CD4-positive, alpha-beta memory T cell (primary cell): ENCODE measurements at regions not wholly inside any gene's neighbourhood (a gene's known extent, or its start where the extent isn't known, plus 50 kb on each side); places are given as distances from the start of the nearest gene placed in this dataset.

ENCODE experiments used
- CTCF ChIA-PET: fragments of 350-600 bp; sonication (Branson Sonifier 250); formaldehyde crosslinking; loops from one replicate; lab custom pipeline; 2021; ENCODE audit warnings: inconsistent platforms; ENCODE audit not compliant: partially characterized antibody; lab: Charles Lee
- POLR2A ChIA-PET: fragments of 350-600 bp; sonication (Branson Sonifier 250); formaldehyde crosslinking; loops from one replicate; lab custom pipeline; 2021; ENCODE audit not compliant: partially characterized antibody; lab: Charles Lee
- DNase-seq, 5 donors: peaks; one replicate each; pipeline versions ENCODE4 v3.0.0 to v3.0.0-alpha.2; 2020 to 2022; ENCODE audit warnings: mixed read lengths in 1 of 5
- H3K27ac ChIP-seq: one replicate; pipeline ENCODE4 v1.7.0; 2013; ENCODE audit warnings: low read depth, low read length
- H3K27me3 ChIP-seq: 2 replicates; pipeline ENCODE4 v1.7.0; 2013; ENCODE audit warnings: mild to moderate bottlenecking, low read length, moderate library complexity; ENCODE audit not compliant: insufficient read depth
- H3K36me3 ChIP-seq: 2 replicates; pipeline ENCODE4 v1.7.0; 2013; ENCODE audit warnings: mild to moderate bottlenecking, low read length, moderate library complexity; ENCODE audit not compliant: insufficient read depth
- H3K4me1 ChIP-seq: 2 replicates; pipeline ENCODE4 v1.7.0; 2013; ENCODE audit warnings: mild to moderate bottlenecking, low read length, moderate library complexity; ENCODE audit not compliant: insufficient read depth
- H3K4me3 ChIP-seq, 2 donors: one replicate each; pipeline ENCODE4 v1.7.0; 2013; ENCODE audit warnings: low read length in 2 of 2, mild to moderate bottlenecking in 1 of 2
- H3K9me3 ChIP-seq, 2 donors: one replicate each; pipeline ENCODE4 v1.7.0; 2013; ENCODE audit warnings: low read length in 2 of 2, control low read depth in 1 of 2; ENCODE audit not compliant: control insufficient read depth in 1 of 2
- H3K27ac Mint-ChIP-seq, 7 donors: one replicate each; pipeline ENCODE4 v1.8.0; 2020 to 2021; ENCODE audit warnings: mixed read lengths in 7 of 7, mild to moderate bottlenecking in 6 of 7, inconsistent platforms in 3 of 7, moderate library complexity in 3 of 7
- H3K27me3 Mint-ChIP-seq, 2 donors: one replicate each; pipeline ENCODE4 v1.8.0; 2020 to 2021; ENCODE audit warnings: mixed read lengths in 2 of 2
- H3K36me3 Mint-ChIP-seq, 2 donors: one replicate each; pipeline ENCODE4 v1.8.0; 2020 to 2021; ENCODE audit warnings: mixed read lengths in 2 of 2, inconsistent platforms in 1 of 2, mild to moderate bottlenecking in 1 of 2
- H3K4me1 Mint-ChIP-seq, 4 donors: one replicate each; pipeline ENCODE4 v1.8.0; 2020 to 2021; ENCODE audit warnings: mixed read lengths in 4 of 4, mild to moderate bottlenecking in 1 of 4
- H3K4me3 Mint-ChIP-seq, 8 donors: one replicate each; pipeline ENCODE4 v1.8.0; 2020 to 2021; ENCODE audit warnings: mixed read lengths in 8 of 8, mild to moderate bottlenecking in 7 of 8, moderate library complexity in 6 of 8, inconsistent platforms in 3 of 8
- H3K9me3 Mint-ChIP-seq, 8 donors: one replicate each; pipeline ENCODE4 v1.8.0; 2020 to 2021; ENCODE audit warnings: mixed read lengths in 8 of 8, mild to moderate bottlenecking in 5 of 8, inconsistent platforms in 3 of 8, moderate library complexity in 1 of 8
- intact Hi-C: fragments of 100-400 bp; cut with micrococcal nuclease; formaldehyde crosslinking; loops from one replicate; pipeline ENCODE4 v1.15.1; 2023

GRCh38 chr4:25474690-25475089 is 97.6 kb downstream of the ANAPC4 start:
- Histone ChIP-seq H3K36me3 (no peaks in the 10 kb centered on the region), H3K4me3 (no peak overlapping the region), H3K27me3 (no peaks in the 10 kb centered on the region), H3K4me1 (no peaks in the 10 kb centered on the region), H3K9me3 (peaks cover 0 to 3% of the 10 kb centered on the region in 2 donors), H3K27ac (no peak overlapping the region)
- Mint-ChIP-seq H3K4me3 (no peak overlapping the region), H3K9me3 (peaks cover 4 to 36% (median 15%) of the 10 kb centered on the region in 8 donors), H3K27ac (no peak overlapping the region), H3K36me3 (peaks cover 3 to 11% of the 10 kb centered on the region in 2 donors), H3K4me1 (no peaks in the 10 kb centered on the region), H3K27me3 (no peaks in the 10 kb centered on the region)
- intact Hi-C loops = no loop called here
- no peak for DNase-seq
- ChIA-PET POLR2A (no interaction called here), CTCF (no interaction called here)

- no peaks in the 10 kb centered on the region for H3K9me3 ChIP-seq
- H3K27me3 ChIP-seq = no peaks in the 10 kb centered on the region
- Mint-ChIP-seq H3K4me1 (no peaks in the 10 kb centered on the region), H3K4me3 (no peak overlapping the region), H3K27ac (no peak overlapping the region), H3K36me3 (no peaks in the 10 kb centered on the region), H3K27me3 (no peaks in the 10 kb centered on the region), H3K9me3 (peaks cover 0 to 24% (median 5%) of the 10 kb centered on the region in 8 donors)
- CTCF ChIA-PET = no interaction called here
- no peak for DNase-seq
- POLR2A ChIA-PET = no interaction called here
- H3K36me3 ChIP-seq = no peaks in the 10 kb centered on the region
- no peak overlapping the region for H3K27ac ChIP-seq
- no peak overlapping the region for H3K4me3 ChIP-seq
- intact Hi-C loops = no loop called here
- no peaks in the 10 kb centered on the region for H3K4me1 ChIP-seq
These were observed 100.2 kb downstream of the ANAPC4 start for GRCh38 chr4:25477221-25477620.

GRCh38 chr4:25481648-25482047 is 104.6 kb downstream of the ANAPC4 start:
- ChIA-PET POLR2A (no interaction called here), CTCF (no interaction called here)
- Histone ChIP-seq H3K4me1 (no peaks in the 10 kb centered on the region), H3K36me3 (no peaks in the 10 kb centered on the region), H3K4me3 (no peak overlapping the region), H3K27ac (no peak overlapping the region), H3K9me3 (no peaks in the 10 kb centered on the region), H3K27me3 (no peaks in the 10 kb centered on the region)
- intact Hi-C loops = no loop called here
- Mint-ChIP-seq H3K4me1 (no peaks in the 10 kb centered on the region), H3K27me3 (no peaks in the 10 kb centered on the region), H3K9me3 (peaks cover 0 to 25% (median 13%) of the 10 kb centered on the region in 8 donors), H3K36me3 (no peaks in the 10 kb centered on the region), H3K27ac (no peak overlapping the region), H3K4me3 (no peak overlapping the region)
- no peak for DNase-seq

GRCh38 chr4:25484243-25484721 is 107.2 kb downstream of the ANAPC4 start:
- Mint-ChIP-seq H3K4me3 (no peak overlapping the region), H3K36me3 (no peaks in the 10 kb centered on the region), H3K4me1 (no peaks in the 10 kb centered on the region), H3K27me3 (no peaks in the 10 kb centered on the region), H3K9me3 (peaks cover 0 to 21% (median 9%) of the 10 kb centered on the region in 8 donors), H3K27ac (no peak overlapping the region)
- Histone ChIP-seq H3K27ac (no peak overlapping the region), H3K4me3 (no peak overlapping the region), H3K27me3 (no peaks in the 10 kb centered on the region), H3K4me1 (no peaks in the 10 kb centered on the region), H3K36me3 (no peaks in the 10 kb centered on the region), H3K9me3 (peaks cover 0 to 3% of the 10 kb centered on the region in 2 donors)
- ChIA-PET CTCF (interaction anchor here (1.5 kb wide), 1 partner anchor 14 kb away, joined by 4 read pairs; no protein-coding TSS in a partner anchor), POLR2A (no interaction called here)
- no peak for DNase-seq
- intact Hi-C loops = no loop called here

- Mint-ChIP-seq H3K9me3 (peaks cover 0 to 24% (median 11%) of the 10 kb centered on the region in 8 donors), H3K4me1 (no peaks in the 10 kb centered on the region), H3K4me3 (no peak overlapping the region), H3K36me3 (no peaks in the 10 kb centered on the region), H3K27me3 (peaks cover 0 to 1% of the 10 kb centered on the region in 2 donors), H3K27ac (no peak overlapping the region)
- POLR2A ChIA-PET = no interaction called here
- no peak overlapping the region for H3K27ac ChIP-seq
- no peaks in the 10 kb centered on the region for H3K4me1 ChIP-seq
- CTCF ChIA-PET = no interaction called here
- no peaks in the 10 kb centered on the region for H3K27me3 ChIP-seq
- H3K9me3 ChIP-seq = peaks cover 0 to 3% of the 10 kb centered on the region in 2 donors
- DNase-seq = no peak
- intact Hi-C loops = no loop called here
- no peak overlapping the region for H3K4me3 ChIP-seq
- H3K36me3 ChIP-seq = no peaks in the 10 kb centered on the region
These were observed 108.0 kb downstream of the ANAPC4 start for GRCh38 chr4:25485104-25485503.

GRCh38 chr4:25486171-25486570 is 109.1 kb downstream of the ANAPC4 start:
- Histone ChIP-seq H3K9me3 (peaks cover 0 to 3% of the 10 kb centered on the region in 2 donors), H3K27me3 (no peaks in the 10 kb centered on the region), H3K36me3 (no peaks in the 10 kb centered on the region), H3K4me3 (no peak overlapping the region), H3K4me1 (no peaks in the 10 kb centered on the region), H3K27ac (no peak overlapping the region)
- no peaks in the 10 kb centered on the region for H3K4me1 Mint-ChIP-seq
- H3K27ac Mint-ChIP-seq = no peak overlapping the region
- no peak for DNase-seq
- CTCF ChIA-PET = no interaction called here
- no peak overlapping the region for H3K4me3 Mint-ChIP-seq
- intact Hi-C loops = no loop called here
- POLR2A ChIA-PET = interaction anchor here (0.6 kb wide), 1 partner anchor 698 kb away, joined by 4 read pairs; no protein-coding TSS in a partner anchor
- peaks cover 0 to 24% (median 11%) of the 10 kb centered on the region in 8 donors for H3K9me3 Mint-ChIP-seq
- H3K36me3 Mint-ChIP-seq = no peaks in the 10 kb centered on the region
- H3K27me3 Mint-ChIP-seq = peaks cover 0 to 1% of the 10 kb centered on the region in 2 donors

- POLR2A ChIA-PET = no interaction called here
These were observed 110.1 kb downstream of the ANAPC4 start for GRCh38 chr4:25487155-25487554.

More at GRCh38 chr4:25487155-25487554, 110.1 kb downstream of the ANAPC4 start:
- Histone ChIP-seq H3K9me3 (peaks cover 0 to 3% of the 10 kb centered on the region in 2 donors), H3K27me3 (no peaks in the 10 kb centered on the region), H3K27ac (no peak overlapping the region), H3K4me1 (no peaks in the 10 kb centered on the region), H3K4me3 (no peak overlapping the region), H3K36me3 (no peaks in the 10 kb centered on the region)
- H3K4me1 Mint-ChIP-seq = no peaks in the 10 kb centered on the region
- no peak overlapping the region for H3K27ac Mint-ChIP-seq
- no peaks in the 10 kb centered on the region for H3K36me3 Mint-ChIP-seq
- CTCF ChIA-PET = no interaction called here
- no peak for DNase-seq
- peaks cover 0 to 33% (median 11%) of the 10 kb centered on the region in 8 donors for H3K9me3 Mint-ChIP-seq
- H3K4me3 Mint-ChIP-seq = no peak overlapping the region
- H3K27me3 Mint-ChIP-seq = peaks cover 1 to 3% of the 10 kb centered on the region in 2 donors
- intact Hi-C loops = no loop called here
